PC-3 (cell line): ENCODE measurements at regions not wholly inside any gene's neighbourhood (a gene's known extent, or its start where the extent isn't known, plus 50 kb on each side); places are given as distances from the start of the nearest gene placed in this dataset.

ENCODE experiments used
- ATAC-seq: fragments of 200-7000 bp; cut with Tn5 transposase; 2 replicates; pipeline ENCODE4 v1.9.1; 2020; ENCODE audit warnings: mild to moderate bottlenecking, moderate library complexity
- BruUV-seq: library from RNA; stranded (reverse); fragments of 400-500 nt; replicated peaks from 2 replicates; lab custom pipeline; 2021; lab: Mats Ljungman, UMichigan
- CTCF ChIA-PET: fragments of 300-600 bp; sonication (Branson Sonifier 250); formaldehyde crosslinking; loops from one replicate; lab custom pipeline; 2022; ENCODE audit warnings: antibody characterized with exemption; lab: Charles Lee
- POLR2A ChIA-PET: fragments of 300-600 bp; sonication (Branson Sonifier 250); formaldehyde crosslinking; loops from one replicate; lab custom pipeline; 2022; ENCODE audit warnings: antibody characterized with exemption; ENCODE audit not compliant: unreplicated experiment; lab: Charles Lee
- DNase-seq: peaks from one replicate; pipeline ENCODE4 v3.0.0-alpha.2; 2015
- H2AFZ ChIP-seq: fragments of 300-600 bp; sonication (generic); 2 replicates; pipeline ENCODE4 v1.6.0; 2016; ENCODE audit warnings: antibody characterized with exemption, low read length
- H3F3A ChIP-seq: fragments of 300-600 bp; sonication (generic); one replicate; pipeline ENCODE4 v1.6.0; 2017; ENCODE audit warnings: antibody characterized with exemption, low read length, control low read depth, mild to moderate bottlenecking; ENCODE audit not compliant: unreplicated experiment
- H3K27ac ChIP-seq: fragments of 300-600 bp; sonication (generic); 2 replicates; pipeline ENCODE4 v1.5.1; 2016; ENCODE audit warnings: mild to moderate bottlenecking, low read length
- H3K27me3 ChIP-seq: fragments of 300-600 bp; sonication (generic); 2 replicates; pipeline ENCODE4 v1.6.1; 2016; ENCODE audit warnings: low read length, mixed read lengths
- H3K36me3 ChIP-seq: fragments of 300-600 bp; sonication (generic); 2 replicates; pipeline ENCODE4 v1.6.1; 2016; ENCODE audit warnings: low read depth, mixed run types, low read length, mixed read lengths
- H3K4me1 ChIP-seq: fragments of 300-600 bp; sonication (generic); 2 replicates; pipeline ENCODE4 v1.5.1; 2016; ENCODE audit warnings: low read length; ENCODE audit not compliant: insufficient read depth
- H3K4me2 ChIP-seq: fragments of 300-600 bp; sonication (generic); 2 replicates; pipeline ENCODE4 v1.6.0; 2016; ENCODE audit warnings: low read length
- H3K4me3 ChIP-seq: fragments of 300-600 bp; sonication (generic); 2 replicates; pipeline ENCODE4 v1.5.1; 2016; ENCODE audit warnings: mild to moderate bottlenecking, low read length, mixed read lengths
- H3K79me2 ChIP-seq: fragments of 300-600 bp; sonication (generic); 2 replicates; pipeline ENCODE4 v1.6.1; 2017; ENCODE audit warnings: low read length, mixed read lengths
- H3K9ac ChIP-seq: fragments of 300-600 bp; sonication (generic); 2 replicates; pipeline ENCODE4 v1.6.0; 2016; ENCODE audit warnings: mild to moderate bottlenecking, low read length
- H3K9me2 ChIP-seq: fragments of 300-600 bp; sonication (generic); replicated peaks from 2 replicates; pipeline ENCODE4 v1.6.1; 2016; ENCODE audit warnings: mixed run types, low read length, mixed read lengths
- H3K9me3 ChIP-seq: fragments of 300-600 bp; sonication (generic); 2 replicates; pipeline ENCODE4 v1.6.1; 2016; ENCODE audit warnings: low read length, mixed read lengths
- H4K20me1 ChIP-seq: fragments of 300-600 bp; sonication (generic); 2 replicates; pipeline ENCODE4 v1.6.1; 2016; ENCODE audit warnings: low read length, mixed read lengths
- EZH2 ChIP-seq: fragments of 300-600 bp; sonication (generic); IDR thresholded peaks from one replicate; pipeline ENCODE4 v1.6.1; 2017; ENCODE audit warnings: antibody characterized with exemption, mild to moderate bottlenecking, low read length; ENCODE audit not compliant: unreplicated experiment
- EZH2phosphoT487 ChIP-seq: fragments of 300-600 bp; sonication (generic); IDR thresholded peaks from 2 replicates; pipeline ENCODE4 v1.6.1; 2018; ENCODE audit warnings: mild to moderate bottlenecking, antibody characterized with exemption, low read length, borderline replicate concordance
- intact Hi-C: fragments of 100-400 bp; cut with micrococcal nuclease; formaldehyde crosslinking; loops from 2 replicates; pipeline ENCODE4 v1.9.0; 2023
- TF ChIP-seq, protein P1 (sequence below): fragments of 300-600 bp; sonication (generic); conservative IDR thresholded peaks from 2 replicates; pipeline ENCODE4 v1.5.1; 2017; ENCODE audit warnings: antibody characterized with exemption, low read depth, mild to moderate bottlenecking, low read length

DNA sequence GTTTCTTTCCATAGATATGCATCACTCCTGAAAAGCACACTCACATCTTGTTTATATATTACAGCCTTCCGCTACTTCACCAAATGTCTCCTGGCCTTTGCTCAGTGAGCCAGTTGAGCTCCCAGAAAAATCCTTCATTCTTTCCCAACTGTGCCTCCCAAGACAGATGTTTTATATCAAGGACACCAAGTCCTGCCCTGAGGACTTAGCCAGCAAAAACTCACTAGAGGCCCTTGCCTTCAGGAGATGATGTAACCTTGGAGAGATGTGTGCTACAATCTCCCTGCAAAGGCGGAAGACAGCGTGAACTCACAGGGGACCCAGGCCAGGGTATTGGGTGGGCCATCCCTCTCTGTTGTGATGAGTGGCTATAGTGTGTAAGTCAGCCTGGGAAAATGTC lies 86.1 kb upstream of the CTAGE1 start:
- Histone ChIP-seq H3K4me3 (no peak overlapping the region), H3K4me2 (no peak overlapping the region), H3K79me2 (no peaks in the 10 kb centered on the region), H3K4me1 (peaks cover 26% of the 10 kb centered on the region), H3K27ac (peak overlapping the region; percentile 93), H3K9ac (peak overlapping the region; percentile 58; the same call in 1 of the 2 replicates), H3K9me3 (no peaks in the 10 kb centered on the region), H3K36me3 (no peaks in the 10 kb centered on the region), H4K20me1 (no peaks in the 10 kb centered on the region), H2AFZ (no peak overlapping the region), H3F3A (peaks cover 9% of the 10 kb centered on the region), H3K9me2 (no peaks in the 10 kb centered on the region; the same call in 1 of the 2 replicates), H3K27me3 (no peaks in the 10 kb centered on the region)
- TF ChIP-seq EZH2phosphoT487 (no peak), EZH2 (no peak)
- TF ChIP-seq, protein P1, sequence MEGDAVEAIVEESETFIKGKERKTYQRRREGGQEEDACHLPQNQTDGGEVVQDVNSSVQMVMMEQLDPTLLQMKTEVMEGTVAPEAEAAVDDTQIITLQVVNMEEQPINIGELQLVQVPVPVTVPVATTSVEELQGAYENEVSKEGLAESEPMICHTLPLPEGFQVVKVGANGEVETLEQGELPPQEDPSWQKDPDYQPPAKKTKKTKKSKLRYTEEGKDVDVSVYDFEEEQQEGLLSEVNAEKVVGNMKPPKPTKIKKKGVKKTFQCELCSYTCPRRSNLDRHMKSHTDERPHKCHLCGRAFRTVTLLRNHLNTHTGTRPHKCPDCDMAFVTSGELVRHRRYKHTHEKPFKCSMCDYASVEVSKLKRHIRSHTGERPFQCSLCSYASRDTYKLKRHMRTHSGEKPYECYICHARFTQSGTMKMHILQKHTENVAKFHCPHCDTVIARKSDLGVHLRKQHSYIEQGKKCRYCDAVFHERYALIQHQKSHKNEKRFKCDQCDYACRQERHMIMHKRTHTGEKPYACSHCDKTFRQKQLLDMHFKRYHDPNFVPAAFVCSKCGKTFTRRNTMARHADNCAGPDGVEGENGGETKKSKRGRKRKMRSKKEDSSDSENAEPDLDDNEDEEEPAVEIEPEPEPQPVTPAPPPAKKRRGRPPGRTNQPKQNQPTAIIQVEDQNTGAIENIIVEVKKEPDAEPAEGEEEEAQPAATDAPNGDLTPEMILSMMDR = no peak
- intact Hi-C loops = loop anchor here (2.0 to 10.0 kb wide), 2 partner anchors 59 to 69 kb away; no protein-coding TSS in a partner anchor
- ChIA-PET CTCF (no interaction called here), POLR2A (interaction anchor here (0.6 kb wide), 1 partner anchor 1206 kb away, joined by 5 read pairs; no protein-coding TSS in a partner anchor)
- BruUV-seq = no TSS peak
- ATAC-seq = no peak
- no peak for DNase-seq

DNA sequence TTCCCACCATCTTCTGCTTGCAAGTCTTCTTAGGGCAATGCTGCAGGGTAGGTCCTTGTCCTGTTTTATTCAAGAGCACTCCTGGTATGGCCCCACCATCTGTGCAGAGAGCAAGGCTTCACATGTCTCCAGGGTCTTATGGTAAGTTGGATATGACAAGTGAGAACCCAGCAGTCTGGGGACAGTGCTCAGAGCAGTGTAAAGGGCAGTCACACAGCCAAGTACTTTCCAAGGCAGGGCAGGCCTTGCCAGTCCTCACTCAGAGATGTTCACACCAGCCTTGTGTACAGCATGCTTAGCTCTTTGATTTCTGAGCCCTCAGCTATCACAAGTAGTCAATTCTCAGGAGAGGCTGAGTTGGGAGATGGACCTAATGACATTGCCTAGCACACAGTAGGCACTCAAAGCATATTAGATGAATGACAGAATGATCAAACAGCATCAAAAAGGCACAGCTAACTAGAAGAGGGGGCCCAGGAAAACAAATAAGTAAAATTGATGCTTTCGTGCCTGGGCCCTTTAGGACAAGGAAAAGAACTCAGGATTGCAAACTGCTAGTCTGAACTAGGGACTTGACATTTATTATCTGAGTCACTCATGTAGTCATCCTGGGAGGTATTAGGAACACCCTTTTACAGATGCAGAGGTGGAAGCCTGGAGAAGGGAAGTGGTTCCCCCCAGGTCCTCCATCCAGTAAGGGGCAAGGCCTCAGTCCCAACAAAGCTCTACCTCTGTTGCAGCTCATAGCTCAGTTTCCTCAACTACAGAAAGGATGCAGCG lies 86.7 kb upstream of the CTAGE1 start:
- Histone ChIP-seq H3K4me2 (peak overlapping the region; percentile 57), H3F3A (peaks cover 9% of the 10 kb centered on the region), H3K9me2 (no peaks in the 10 kb centered on the region; the same call in 1 of the 2 replicates), H3K79me2 (no peaks in the 10 kb centered on the region), H3K27ac (peak overlapping the region; percentile 93), H2AFZ (no peak overlapping the region), H4K20me1 (no peaks in the 10 kb centered on the region), H3K4me1 (peaks cover 20% of the 10 kb centered on the region), H3K36me3 (no peaks in the 10 kb centered on the region), H3K9me3 (no peaks in the 10 kb centered on the region), H3K9ac (peak overlapping the region; percentile 58), H3K27me3 (no peaks in the 10 kb centered on the region), H3K4me3 (no peak overlapping the region)
- ATAC-seq (peak; percentile 97), DNase-seq (peak; percentile 79)
- ChIA-PET POLR2A (interaction anchor here (0.5 to 0.6 kb wide), 2 partner anchors 55 to 1205 kb away, joined by 3 to 5 read pairs; no protein-coding TSS in a partner anchor), CTCF (no interaction called here)
- intact Hi-C loops = loop anchor here (1.0 to 10.0 kb wide), 3 partner anchors 36 to 70 kb away; no protein-coding TSS in a partner anchor
- TSS peak; percentile 33 for BruUV-seq
- TF ChIP-seq EZH2 (no peak), EZH2phosphoT487 (no peak)
- TF ChIP-seq, protein P1 = no peak
